BJ (cell line): ENCODE measurements at regions not wholly inside any gene's neighbourhood (a gene's known extent, or its start where the extent isn't known, plus 50 kb on each side); places are given as distances from the start of the nearest gene placed in this dataset.

Source experiments
- CTCF ChIA-PET: fragments of 350-600 bp; formaldehyde crosslinking; extraction: SDS; loops from one replicate; lab custom pipeline; 2021; ENCODE audit warnings: antibody characterized with exemption, inconsistent platforms; lab: Yijun Ruan, JAX
- POLR2A ChIA-PET: fragments of 300-600 bp; sonication (Branson Sonifier 250); formaldehyde crosslinking; extraction: SDS; loops from one replicate; lab custom pipeline; 2021; ENCODE audit warnings: antibody characterized with exemption; lab: Charles Lee
- DNase-seq: peaks from one replicate; pipeline ENCODE4 v3.0.0-alpha.2; 2011; ENCODE audit warnings: low read depth
- H3K27me3 ChIP-seq: 2 replicates; pipeline ENCODE4 v1.6.0; 2011; ENCODE audit warnings: low read length; ENCODE audit not compliant: control insufficient read depth, insufficient read depth
- H3K36me3 ChIP-seq: 2 replicates; pipeline ENCODE4 v1.5.1; 2011; ENCODE audit warnings: low read length; ENCODE audit not compliant: control insufficient read depth, insufficient read depth
- H3K4me3 ChIP-seq: 2 replicates; pipeline ENCODE4 v1.5.1; 2011; ENCODE audit warnings: low read depth, mild to moderate bottlenecking, control low read depth, low read length
- CTCF ChIP-seq: IDR thresholded peaks from 2 replicates; pipeline ENCODE4 v1.5.1; 2011; ENCODE audit warnings: low read depth, mild to moderate bottlenecking, control low read depth, inconsistent platforms, low read length, moderate library complexity; ENCODE audit not compliant: insufficient read depth

- Histone ChIP-seq H3K4me3 (no peak overlapping the region), H3K27me3 (no peaks in the 10 kb centered on the region), H3K36me3 (no peaks in the 10 kb centered on the region)
- no peak for TF ChIP-seq CTCF
- POLR2A ChIA-PET: no interaction called here
- CTCF ChIA-PET: interaction anchor here (2.0 kb wide), 1 partner anchor 78 kb away, joined by 4 read pairs; no protein-coding TSS in a partner anchor
- DNase-seq: no peak
Measured at GRCh38 chr12:102573237-102573636, 92.9 kb upstream of the IGF1 start.

GRCh38 chr12:102571889-102572288 lies 91.5 kb upstream of the IGF1 start:
- Histone ChIP-seq H3K36me3 (no peaks in the 10 kb centered on the region), H3K4me3 (no peak overlapping the region), H3K27me3 (no peaks in the 10 kb centered on the region)
- ChIA-PET CTCF (interaction anchor here (0.8 to 1.6 kb wide), 2 partner anchors 62 to 169 kb away, joined by 3 to 4 read pairs; no protein-coding TSS in a partner anchor), POLR2A (no interaction called here)
- no peak for DNase-seq
- TF ChIP-seq CTCF: no peak

DNA sequence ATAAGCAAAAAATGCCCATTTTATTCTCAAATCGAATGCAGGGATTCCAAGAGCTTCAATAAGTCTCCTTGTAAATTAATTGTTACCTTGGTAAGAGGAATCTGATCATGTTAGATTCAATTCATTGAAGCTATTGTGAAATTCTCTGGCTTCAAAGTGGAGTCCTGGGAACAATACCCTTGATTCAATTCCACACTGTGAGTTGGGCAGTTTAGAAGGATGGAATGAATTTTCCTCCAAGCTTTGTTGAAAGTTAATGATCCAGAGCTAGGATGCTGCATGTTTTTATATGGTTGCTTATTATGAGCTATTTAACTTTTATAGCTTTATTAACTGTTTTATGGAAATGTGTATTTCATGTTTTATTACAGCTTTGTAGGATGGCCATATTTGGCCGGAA lies 89.9 kb upstream of the IGF1 start:
- no peaks in the 10 kb centered on the region for H3K36me3 ChIP-seq
- TF ChIP-seq CTCF: no peak
- no peaks in the 10 kb centered on the region for H3K27me3 ChIP-seq
- H3K4me3 ChIP-seq: no peak overlapping the region
- no peak for DNase-seq
- POLR2A ChIA-PET: interaction anchor here (0.7 kb wide), 2 partner anchors 64 to 102 kb away, joined by 3 to 11 read pairs; no protein-coding TSS in a partner anchor
- CTCF ChIA-PET: interaction anchor here (0.6 kb wide), 1 partner anchor 13 kb away, joined by 3 read pairs; no protein-coding TSS in a partner anchor

GRCh38 chr12:102569803-102570202 lies 89.4 kb upstream of the IGF1 start:
- DNase-seq: no peak
- Histone ChIP-seq H3K4me3 (no peak overlapping the region), H3K36me3 (no peaks in the 10 kb centered on the region), H3K27me3 (no peaks in the 10 kb centered on the region)
- ChIA-PET POLR2A (interaction anchor here (0.7 kb wide), 2 partner anchors 64 to 101 kb away, joined by 3 to 11 read pairs; no protein-coding TSS in a partner anchor), CTCF (interaction anchor here (0.6 kb wide), 1 partner anchor 14 kb away, joined by 3 read pairs; no protein-coding TSS in a partner anchor)
- TF ChIP-seq CTCF: no peak

- no peak for DNase-seq
- ChIA-PET CTCF (interaction anchor here (0.5 kb wide), 1 partner anchor 171 kb away, joined by 4 read pairs; no protein-coding TSS in a partner anchor), POLR2A (interaction anchor here (0.6 kb wide), 1 partner anchor 32 kb away, joined by 6 read pairs; no protein-coding TSS in a partner anchor)
- Histone ChIP-seq H3K4me3 (no peak overlapping the region), H3K36me3 (no peaks in the 10 kb centered on the region), H3K27me3 (no peaks in the 10 kb centered on the region)
- TF ChIP-seq CTCF: no peak
Measured at GRCh38 chr12:102568276-102568675, 87.9 kb upstream of the IGF1 start.
